Neural crest cell (in vitro differentiated cells): ENCODE measurements at regions not wholly inside any gene's neighbourhood (a gene's known extent, or its start where the extent isn't known, plus 50 kb on each side); places are given as distances from the start of the nearest gene placed in this dataset.

Experiments used
- DNase-seq: peaks from one replicate; pipeline ENCODE4 v3.0.0; 2021; ENCODE audit warnings: low read depth, mixed read lengths, low spot score
- H3K27ac Mint-ChIP-seq: one replicate; pipeline ENCODE4 v1.8.0; 2021; ENCODE audit warnings: mild to moderate bottlenecking, mixed read lengths; ENCODE audit not compliant: unreplicated experiment
- H3K27me3 Mint-ChIP-seq: 2 replicates; pipeline ENCODE4 v1.8.0; 2021; ENCODE audit warnings: low read depth, mild to moderate bottlenecking, mixed read lengths
- H3K36me3 Mint-ChIP-seq: 2 replicates; pipeline ENCODE4 v1.8.0; 2021; ENCODE audit warnings: low read depth, mild to moderate bottlenecking, mixed read lengths
- H3K4me1 Mint-ChIP-seq: 2 replicates; pipeline ENCODE4 v1.8.0; 2021; ENCODE audit warnings: mixed read lengths
- H3K4me3 Mint-ChIP-seq: one replicate; pipeline ENCODE4 v1.8.0; 2021; ENCODE audit warnings: mild to moderate bottlenecking, mixed read lengths
- H3K9me3 Mint-ChIP-seq: 2 replicates; pipeline ENCODE4 v1.8.0; 2021; ENCODE audit warnings: mixed read lengths
- CTCF ChIP-seq: fragments of 200-600 bp; sonication (generic); conservative IDR thresholded peaks from 2 replicates; pipeline ENCODE4 v1.5.0; 2021; ENCODE audit warnings: antibody characterized with exemption, mild to moderate bottlenecking

DNA sequence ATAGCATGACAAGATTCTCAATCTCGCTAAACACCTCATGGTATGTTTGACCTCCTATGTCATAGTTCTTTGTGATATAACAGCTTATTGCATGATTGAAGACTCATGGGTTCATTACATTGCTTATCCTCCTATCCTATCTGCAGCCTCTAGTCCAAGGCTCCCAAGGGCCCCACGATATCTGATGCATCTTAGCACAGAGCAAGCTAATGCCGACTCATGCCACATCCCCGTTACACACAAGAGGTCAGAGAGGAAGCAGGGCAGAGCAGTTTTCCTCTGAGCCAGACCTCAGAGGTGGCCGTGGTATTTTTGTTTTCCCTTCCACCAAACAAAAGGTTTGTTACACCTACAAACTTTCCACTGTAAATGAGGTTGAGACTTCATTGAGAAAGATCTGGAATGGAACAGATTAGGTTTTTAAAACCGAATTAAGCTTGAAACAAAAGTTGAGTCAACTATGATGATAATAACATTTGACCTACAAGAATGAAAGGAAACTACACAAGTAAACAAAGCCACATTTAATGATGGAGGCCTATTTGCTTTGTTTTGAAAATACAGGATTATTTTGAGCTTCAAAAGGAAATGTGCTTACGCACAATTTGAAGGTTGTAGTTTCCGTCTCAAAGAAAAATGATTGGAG, 133.9 kb upstream of the MYLIP start:
- H3K9me3 Mint-ChIP-seq: peaks cover 4% of the 10 kb centered on the region
- H3K36me3 Mint-ChIP-seq: no peaks in the 10 kb centered on the region
- no peak for TF ChIP-seq CTCF
- no peak for DNase-seq
- H3K4me3 Mint-ChIP-seq: no peak overlapping the region
- no peaks in the 10 kb centered on the region for H3K27me3 Mint-ChIP-seq
- peaks cover 46% of the 10 kb centered on the region for H3K4me1 Mint-ChIP-seq
- H3K27ac Mint-ChIP-seq: no peak overlapping the region

DNA sequence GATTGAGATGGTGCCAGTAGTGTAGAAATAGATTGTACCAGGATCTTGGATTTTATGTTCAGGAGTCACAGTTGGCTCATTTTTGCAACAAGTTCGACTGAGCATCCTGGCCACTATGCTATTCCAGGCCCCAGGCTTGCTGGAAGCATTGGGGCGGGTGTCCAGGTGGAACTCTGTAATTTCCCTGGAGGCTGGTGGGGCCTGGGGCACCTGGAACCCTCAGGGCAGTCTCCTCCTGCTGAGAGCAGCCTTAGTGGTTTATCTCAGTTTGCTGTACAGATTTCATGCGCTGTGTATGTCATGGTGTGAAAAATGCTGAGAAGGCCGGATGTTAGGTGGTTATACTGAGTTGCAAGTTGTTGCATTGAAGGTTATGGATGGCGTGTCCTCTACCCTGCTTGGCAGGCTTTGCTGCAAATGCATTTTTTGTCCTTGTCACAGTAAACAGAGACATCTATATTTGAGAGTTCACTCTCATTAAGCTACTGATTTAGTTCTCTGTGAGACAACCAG, 135.1 kb upstream of the MYLIP start:
- Mint-ChIP-seq H3K36me3 (no peaks in the 10 kb centered on the region), H3K9me3 (peaks cover 4% of the 10 kb centered on the region), H3K4me1 (peaks cover 49% of the 10 kb centered on the region), H3K4me3 (no peak overlapping the region), H3K27ac (no peak overlapping the region), H3K27me3 (no peaks in the 10 kb centered on the region)
- TF ChIP-seq CTCF: no peak
- DNase-seq: no peak

DNA sequence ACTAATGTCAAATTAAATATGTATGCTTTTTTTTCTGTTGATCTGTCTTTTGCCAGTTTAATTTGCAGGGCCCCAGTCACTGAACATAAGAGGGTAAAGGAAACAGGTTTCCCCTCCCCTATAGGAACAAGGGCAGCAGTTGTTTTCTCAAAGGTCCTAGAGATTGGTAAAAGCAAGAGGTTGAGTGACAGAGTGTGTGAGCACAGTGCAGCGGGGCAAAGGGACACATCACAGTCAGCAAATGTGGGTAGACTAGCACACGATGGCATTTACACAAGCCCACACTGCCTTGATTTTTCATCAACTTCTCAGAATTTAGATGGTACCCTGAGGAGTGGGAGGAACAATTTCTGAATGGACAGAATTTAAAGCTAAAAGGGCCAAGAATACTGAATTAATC, 138.7 kb upstream of the MYLIP start:
- no peak for TF ChIP-seq CTCF
- H3K4me1 Mint-ChIP-seq: peaks cover 50% of the 10 kb centered on the region
- no peak for DNase-seq
- H3K36me3 Mint-ChIP-seq: no peaks in the 10 kb centered on the region
- no peak overlapping the region for H3K27ac Mint-ChIP-seq
- no peaks in the 10 kb centered on the region for H3K27me3 Mint-ChIP-seq
- H3K4me3 Mint-ChIP-seq: no peak overlapping the region
- H3K9me3 Mint-ChIP-seq: peaks cover 4% of the 10 kb centered on the region

- Mint-ChIP-seq H3K27ac (no peak overlapping the region), H3K9me3 (peaks cover 4% of the 10 kb centered on the region), H3K27me3 (no peaks in the 10 kb centered on the region), H3K4me1 (peaks cover 43% of the 10 kb centered on the region), H3K4me3 (no peak overlapping the region), H3K36me3 (no peaks in the 10 kb centered on the region)
- DNase-seq: no peak
- TF ChIP-seq CTCF: no peak
Measured at GRCh38 chr6:15989397-15989796, 139.5 kb upstream of the MYLIP start.

GRCh38 chr6:15987569-15987968, 141.3 kb upstream of the MYLIP start:
- TF ChIP-seq CTCF: no peak
- Mint-ChIP-seq H3K9me3 (peaks cover 5% of the 10 kb centered on the region), H3K27me3 (no peaks in the 10 kb centered on the region), H3K36me3 (no peaks in the 10 kb centered on the region), H3K27ac (peak overlapping the region; percentile 15), H3K4me3 (no peak overlapping the region), H3K4me1 (peaks cover 40% of the 10 kb centered on the region)
- DNase-seq: peak; percentile 14
